DMS153 treated with DMSO at 0.1 percent for 48 hours (cell line): ENCODE measurements at regions not wholly inside any gene's neighbourhood (a gene's known extent, or its start where the extent isn't known, plus 50 kb on each side); places are given as distances from the start of the nearest gene placed in this dataset.

Experiments
- DNase-seq: peaks from one replicate; lab custom pipeline; 2025; ENCODE audit not compliant: unreplicated experiment; lab: John Stamatoyannopoulos, UW

DNA sequence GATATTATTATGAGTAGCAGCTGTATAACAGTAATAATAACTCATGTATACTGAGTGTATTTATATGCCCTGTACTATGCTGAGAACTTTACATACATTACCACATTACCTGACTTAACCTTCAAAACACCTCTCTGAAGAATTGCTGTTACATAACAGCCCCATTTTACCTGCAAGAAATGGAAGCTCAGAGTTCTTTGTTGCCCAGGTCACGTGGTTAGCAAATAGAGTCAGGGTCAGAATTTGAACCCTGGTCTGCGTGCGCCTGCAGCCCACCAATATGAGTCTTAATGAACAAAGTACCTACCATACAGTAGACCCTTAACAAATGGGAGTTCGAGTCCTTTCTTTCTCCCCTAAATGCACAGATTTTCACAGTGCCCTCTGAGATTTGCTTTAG is 101.9 kb downstream of the MCFD2 start:
- no peak for DNase-seq

DNA sequence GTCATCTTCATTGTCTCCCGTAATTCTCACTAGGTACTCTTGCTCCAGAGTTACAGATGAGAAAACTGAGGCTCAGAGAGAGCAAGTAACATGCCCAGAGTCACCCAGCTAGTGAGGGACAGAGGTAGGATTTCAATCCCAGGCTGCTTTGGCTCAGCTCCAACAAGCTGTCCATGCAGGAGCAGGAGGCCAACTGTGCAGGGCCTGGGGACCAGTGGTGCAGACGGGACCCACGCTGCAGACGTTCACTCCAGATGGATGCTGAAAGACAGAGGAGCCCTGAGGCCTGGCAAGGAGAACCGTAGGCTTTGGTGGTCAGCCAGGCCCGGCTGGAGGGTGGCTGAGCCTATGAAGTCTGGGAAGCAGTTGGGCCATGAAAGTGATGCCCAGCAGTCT is 102.6 kb downstream of the MCFD2 start:
- no peak for DNase-seq
